ENCODE measurements at regions not wholly inside any gene's neighbourhood (a gene's known extent, or its start where the extent isn't known, plus 50 kb on each side); places are given as distances from the start of the nearest gene placed in this dataset.
"Not testable (repeated sequence)": the region's sequence is repeated elsewhere in the genome, so short reads cannot be mapped to it uniquely, and the experiment has no call there.

DNA sequence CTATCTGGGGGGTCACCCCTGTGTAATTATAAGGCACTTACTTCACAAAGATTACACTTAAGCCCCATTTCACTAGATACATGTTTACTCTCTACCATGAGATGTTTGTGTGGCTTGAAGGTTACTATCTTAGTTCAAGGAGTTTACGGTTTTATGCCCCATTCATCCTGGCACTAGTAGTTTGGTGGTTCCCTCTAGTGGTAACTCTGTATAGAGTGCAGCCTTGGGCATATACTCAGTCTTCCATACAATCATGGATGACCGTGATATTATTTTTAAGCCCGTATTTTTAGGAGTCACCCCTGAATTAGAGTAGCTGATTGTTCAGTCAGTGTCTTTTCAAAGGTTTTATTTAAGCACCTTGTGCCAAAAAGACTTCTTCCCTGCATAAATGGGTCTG lies 109.9 kb upstream of the FAM47C start:
- H3K36me3 ChIP-seq (ENCODE audit: insufficient read depth): no peaks in the 10 kb centered on the region
- no peaks in the 10 kb centered on the region for H3K9me3 Mint-ChIP-seq
- no peaks in the 10 kb centered on the region for H4K20me1 ChIP-seq (replicated peaks; ENCODE audit: insufficient read depth)
- H3K27ac Mint-ChIP-seq: no peak overlapping the region
- H3K4me1 ChIP-seq (ENCODE audit: insufficient read depth): no peaks in the 10 kb centered on the region
- H3K4me3 Mint-ChIP-seq: no peak overlapping the region
- peaks cover 5% of the 10 kb centered on the region; the same call in 2 of the 3 replicates for H3K4me1 Mint-ChIP-seq
- H3K79me2 ChIP-seq (replicated peaks; ENCODE audit: insufficient read depth): no peaks in the 10 kb centered on the region
- H3K27me3 Mint-ChIP-seq (ENCODE audit: insufficient read depth, low read depth, poor library complexity): no peaks in the 10 kb centered on the region
- no peaks in the 10 kb centered on the region for H3F3A ChIP-seq (replicated peaks; ENCODE audit: low read depth)
- no peak overlapping the region for H3K4me3 ChIP-seq
- no peak overlapping the region for H3K27ac ChIP-seq (ENCODE audit: low read depth)
- no peaks in the 10 kb centered on the region for H3K9me2 ChIP-seq (ENCODE audit: insufficient read depth)
- H3K4me2 ChIP-seq: no peak overlapping the region
- H3K36me3 Mint-ChIP-seq (ENCODE audit: low read depth): no peaks in the 10 kb centered on the region
- peak; percentile 32 for DNase-seq (ENCODE audit: low spot score)
- TF ChIP-seq, protein P1, sequence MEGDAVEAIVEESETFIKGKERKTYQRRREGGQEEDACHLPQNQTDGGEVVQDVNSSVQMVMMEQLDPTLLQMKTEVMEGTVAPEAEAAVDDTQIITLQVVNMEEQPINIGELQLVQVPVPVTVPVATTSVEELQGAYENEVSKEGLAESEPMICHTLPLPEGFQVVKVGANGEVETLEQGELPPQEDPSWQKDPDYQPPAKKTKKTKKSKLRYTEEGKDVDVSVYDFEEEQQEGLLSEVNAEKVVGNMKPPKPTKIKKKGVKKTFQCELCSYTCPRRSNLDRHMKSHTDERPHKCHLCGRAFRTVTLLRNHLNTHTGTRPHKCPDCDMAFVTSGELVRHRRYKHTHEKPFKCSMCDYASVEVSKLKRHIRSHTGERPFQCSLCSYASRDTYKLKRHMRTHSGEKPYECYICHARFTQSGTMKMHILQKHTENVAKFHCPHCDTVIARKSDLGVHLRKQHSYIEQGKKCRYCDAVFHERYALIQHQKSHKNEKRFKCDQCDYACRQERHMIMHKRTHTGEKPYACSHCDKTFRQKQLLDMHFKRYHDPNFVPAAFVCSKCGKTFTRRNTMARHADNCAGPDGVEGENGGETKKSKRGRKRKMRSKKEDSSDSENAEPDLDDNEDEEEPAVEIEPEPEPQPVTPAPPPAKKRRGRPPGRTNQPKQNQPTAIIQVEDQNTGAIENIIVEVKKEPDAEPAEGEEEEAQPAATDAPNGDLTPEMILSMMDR (conservative IDR thresholded peaks at IDR 0.05; ENCODE audit: low read depth in 2 of 2): peak; percentile 55 to 68
- TF ChIP-seq ZNF114 (CRISPR knock-in tag; IDR thresholded peaks at IDR 0.05): no peak
- no peaks in the 10 kb centered on the region for H3K27me3 ChIP-seq (ENCODE audit: insufficient read depth)
- ATAC-seq: peak; percentile 79
- no peak overlapping the region for H2AFZ ChIP-seq

DNA sequence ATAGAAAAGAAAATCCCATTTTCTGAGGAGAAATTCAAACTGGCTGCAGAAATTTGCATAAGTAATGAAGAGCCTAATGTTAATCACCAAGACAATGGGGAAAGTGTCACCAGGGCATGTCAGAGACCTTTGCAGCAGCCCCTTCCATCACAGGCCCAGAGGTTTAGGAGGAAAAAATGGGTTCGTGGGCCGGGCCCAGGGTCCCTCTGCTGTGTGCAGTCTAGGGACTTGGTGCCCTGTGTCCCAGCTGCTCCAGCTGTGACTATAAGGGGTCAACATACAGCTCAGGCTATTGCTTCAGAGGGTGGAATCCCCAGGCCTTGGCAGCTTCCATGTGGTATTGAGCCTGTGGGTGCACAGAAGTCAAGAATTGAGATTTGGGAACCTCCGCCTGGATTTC lies 103.6 kb upstream of the FAM47C start:
- not testable (repeated sequence) for ATAC-seq; H3K4me1 ChIP-seq (ENCODE audit: insufficient read depth); H3K27ac Mint-ChIP-seq

DNA sequence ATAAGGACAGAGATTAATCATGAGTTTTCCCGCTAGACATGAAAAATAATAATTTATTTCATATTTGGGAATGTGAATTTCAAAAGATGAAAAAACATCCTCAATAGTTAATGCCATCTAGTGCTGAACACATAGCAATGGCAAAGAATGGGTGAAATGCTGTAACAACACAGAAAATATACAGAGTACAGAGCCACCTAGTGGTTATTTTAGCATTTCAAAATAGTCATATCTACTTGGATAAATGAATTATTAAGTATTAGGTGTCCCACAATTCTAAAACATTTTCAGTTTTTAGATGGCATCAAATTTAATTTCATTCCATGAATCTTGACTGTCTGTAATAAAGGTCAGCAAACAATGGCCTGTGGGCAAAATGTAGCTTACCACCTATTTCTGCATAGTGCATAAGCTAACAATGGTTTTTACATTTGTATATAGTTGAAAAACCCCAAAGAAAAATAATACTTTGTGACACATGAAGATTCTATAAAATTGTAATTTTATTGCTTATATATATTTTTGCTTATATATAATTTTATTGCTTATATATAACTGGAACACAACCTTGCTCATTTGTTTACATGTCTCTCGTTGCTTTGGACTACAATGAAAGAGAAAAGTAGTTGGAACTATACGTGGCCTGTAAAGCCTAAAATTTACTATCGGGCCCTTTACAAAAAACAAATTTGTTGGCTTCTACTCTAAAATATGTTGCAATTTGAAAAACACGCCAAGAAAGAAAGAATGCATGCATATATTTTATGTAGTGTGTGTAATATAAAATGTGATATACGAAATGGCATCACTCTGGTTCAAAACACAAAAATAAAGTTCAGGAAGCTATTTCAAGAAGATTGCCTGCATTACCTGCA lies 99.1 kb upstream of the FAM47C start:
- Histone ChIP-seq H3K4me1 (ENCODE audit: insufficient read depth) (no peaks in the 10 kb centered on the region), H3K27ac (ENCODE audit: low read depth) (no peak overlapping the region), H3K36me3 (ENCODE audit: insufficient read depth) (no peaks in the 10 kb centered on the region), H2AFZ (no peak overlapping the region), H3K9me2 (ENCODE audit: insufficient read depth) (no peaks in the 10 kb centered on the region), H3K27me3 (ENCODE audit: insufficient read depth) (no peaks in the 10 kb centered on the region), H3K4me3 (no peak overlapping the region), H3K79me2 (replicated peaks; ENCODE audit: insufficient read depth) (no peaks in the 10 kb centered on the region), H3K4me2 (no peak overlapping the region), H4K20me1 (replicated peaks; ENCODE audit: insufficient read depth) (no peaks in the 10 kb centered on the region), H3F3A (replicated peaks; ENCODE audit: low read depth) (no peaks in the 10 kb centered on the region)
- H3K27ac Mint-ChIP-seq: no peak overlapping the region
- H3K36me3 Mint-ChIP-seq (ENCODE audit: low read depth): peaks cover 7% of the 10 kb centered on the region
- H3K9me3 Mint-ChIP-seq: peaks cover 15% of the 10 kb centered on the region
- H3K27me3 Mint-ChIP-seq (ENCODE audit: insufficient read depth, low read depth, poor library complexity): peaks cover 2% of the 10 kb centered on the region
- H3K4me1 Mint-ChIP-seq: no peaks in the 10 kb centered on the region
- DNase-seq (ENCODE audit: low spot score) (peak; percentile 28), ATAC-seq (no peak)
- H3K4me3 Mint-ChIP-seq: no peak overlapping the region
- TF ChIP-seq, protein P2, sequence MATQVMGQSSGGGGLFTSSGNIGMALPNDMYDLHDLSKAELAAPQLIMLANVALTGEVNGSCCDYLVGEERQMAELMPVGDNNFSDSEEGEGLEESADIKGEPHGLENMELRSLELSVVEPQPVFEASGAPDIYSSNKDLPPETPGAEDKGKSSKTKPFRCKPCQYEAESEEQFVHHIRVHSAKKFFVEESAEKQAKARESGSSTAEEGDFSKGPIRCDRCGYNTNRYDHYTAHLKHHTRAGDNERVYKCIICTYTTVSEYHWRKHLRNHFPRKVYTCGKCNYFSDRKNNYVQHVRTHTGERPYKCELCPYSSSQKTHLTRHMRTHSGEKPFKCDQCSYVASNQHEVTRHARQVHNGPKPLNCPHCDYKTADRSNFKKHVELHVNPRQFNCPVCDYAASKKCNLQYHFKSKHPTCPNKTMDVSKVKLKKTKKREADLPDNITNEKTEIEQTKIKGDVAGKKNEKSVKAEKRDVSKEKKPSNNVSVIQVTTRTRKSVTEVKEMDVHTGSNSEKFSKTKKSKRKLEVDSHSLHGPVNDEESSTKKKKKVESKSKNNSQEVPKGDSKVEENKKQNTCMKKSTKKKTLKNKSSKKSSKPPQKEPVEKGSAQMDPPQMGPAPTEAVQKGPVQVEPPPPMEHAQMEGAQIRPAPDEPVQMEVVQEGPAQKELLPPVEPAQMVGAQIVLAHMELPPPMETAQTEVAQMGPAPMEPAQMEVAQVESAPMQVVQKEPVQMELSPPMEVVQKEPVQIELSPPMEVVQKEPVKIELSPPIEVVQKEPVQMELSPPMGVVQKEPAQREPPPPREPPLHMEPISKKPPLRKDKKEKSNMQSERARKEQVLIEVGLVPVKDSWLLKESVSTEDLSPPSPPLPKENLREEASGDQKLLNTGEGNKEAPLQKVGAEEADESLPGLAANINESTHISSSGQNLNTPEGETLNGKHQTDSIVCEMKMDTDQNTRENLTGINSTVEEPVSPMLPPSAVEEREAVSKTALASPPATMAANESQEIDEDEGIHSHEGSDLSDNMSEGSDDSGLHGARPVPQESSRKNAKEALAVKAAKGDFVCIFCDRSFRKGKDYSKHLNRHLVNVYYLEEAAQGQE (IDR thresholded peaks at IDR 0.05; ENCODE audit: unreplicated experiment): no peak
- TF ChIP-seq ETS1 (IDR thresholded peaks at IDR 0.05) (no peak), ZNF114 (CRISPR knock-in tag; IDR thresholded peaks at IDR 0.05) (no peak), ZNF331 (CRISPR knock-in tag; IDR thresholded peaks at IDR 0.05; ENCODE audit: low read depth) (no peak), POLR2AphosphoS5 (IDR thresholded peaks at IDR 0.05; ENCODE audit: low read depth) (no peak)
- TF ChIP-seq, protein P1 (conservative IDR thresholded peaks at IDR 0.05; ENCODE audit: low read depth in 2 of 2): peak; percentile 40 to 59; a peak in 3 of 4 replicates

More for the DNA sequence above, 103.6 kb upstream of the FAM47C start:
- not testable (repeated sequence) for H3K4me1 Mint-ChIP-seq; H3F3A ChIP-seq (replicated peaks; ENCODE audit: low read depth); H4K20me1 ChIP-seq (replicated peaks; ENCODE audit: insufficient read depth); H3K36me3 ChIP-seq (ENCODE audit: insufficient read depth); H3K27me3 Mint-ChIP-seq (ENCODE audit: insufficient read depth, low read depth, poor library complexity); H3K36me3 Mint-ChIP-seq (ENCODE audit: low read depth); H3K27me3 ChIP-seq (ENCODE audit: insufficient read depth); H3K4me3 ChIP-seq; H3K9me2 ChIP-seq (ENCODE audit: insufficient read depth); H3K79me2 ChIP-seq (replicated peaks; ENCODE audit: insufficient read depth); H3K4me3 Mint-ChIP-seq; H3K27ac ChIP-seq (ENCODE audit: low read depth); DNase-seq (ENCODE audit: low spot score); H2AFZ ChIP-seq; H3K4me2 ChIP-seq
- H3K9me3 Mint-ChIP-seq: peaks cover 19% of the 10 kb centered on the region
